ENCODE measurements at regions not wholly inside any gene's neighbourhood (a gene's known extent, or its start where the extent isn't known, plus 50 kb on each side); places are given as distances from the start of the nearest gene placed in this dataset.

DNA sequence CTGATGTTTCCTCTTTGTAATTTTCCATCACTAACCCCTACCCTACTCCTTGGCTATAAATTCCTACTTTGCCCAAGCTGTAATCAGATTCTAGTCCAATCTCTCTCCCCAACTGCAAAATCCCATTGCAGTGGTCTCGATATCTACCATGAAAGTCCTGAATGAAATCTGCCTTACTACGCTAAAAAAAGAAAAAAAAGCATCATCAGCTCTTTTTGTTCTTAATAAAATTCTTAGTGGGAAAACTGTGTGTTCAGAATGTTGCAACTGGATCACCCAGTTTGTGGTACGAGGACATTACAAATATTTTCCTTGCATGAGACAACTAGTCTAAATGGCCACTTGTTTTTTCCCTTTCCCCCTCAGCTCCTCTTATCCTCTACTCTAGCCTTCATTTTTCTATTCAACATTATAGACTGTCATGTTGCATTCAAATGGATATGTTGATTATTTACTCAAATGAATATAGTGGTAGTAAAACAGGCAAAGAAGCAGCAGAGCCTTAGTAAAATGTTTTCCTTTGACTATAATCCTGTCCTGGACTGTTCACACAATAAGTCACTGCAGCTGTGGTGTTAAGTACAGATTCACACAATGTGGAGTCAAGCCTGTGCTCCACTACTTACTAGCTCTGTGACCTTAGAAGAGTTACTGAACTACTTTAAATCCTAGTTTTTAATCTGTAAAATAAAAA, 527.1 kb upstream of the MARCKS start:
- no peak for TF ChIP-seq CTCF (IDR thresholded peaks at IDR 0.05; ENCODE audit: insufficient read depth, low read depth, low read length, missing control alignments)
- no peak for DNase-seq (ENCODE audit: low read depth)
- H3K4me3 ChIP-seq (ENCODE audit: low read depth, low read length): no peak overlapping the region

DNA sequence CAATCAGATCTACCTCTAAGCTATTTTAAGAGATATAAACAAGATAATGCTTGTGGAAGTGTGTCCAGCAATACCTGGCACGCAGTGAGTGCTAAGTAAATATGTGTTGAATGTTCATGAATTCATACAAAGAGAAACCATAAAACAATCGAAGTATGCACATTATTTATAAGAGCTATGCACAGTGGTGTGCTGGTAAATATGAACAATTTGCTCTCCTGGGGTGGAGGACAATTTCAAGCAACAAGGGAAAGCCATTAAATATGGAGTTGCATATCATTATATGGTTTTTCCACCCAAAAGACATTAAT, 526.6 kb upstream of the MARCKS start:
- TF ChIP-seq CTCF (IDR thresholded peaks at IDR 0.05; ENCODE audit: insufficient read depth, low read depth, low read length, missing control alignments): no peak
- DNase-seq (ENCODE audit: low read depth): no peak
- H3K4me3 ChIP-seq (ENCODE audit: low read depth, low read length): no peak overlapping the region

DNA sequence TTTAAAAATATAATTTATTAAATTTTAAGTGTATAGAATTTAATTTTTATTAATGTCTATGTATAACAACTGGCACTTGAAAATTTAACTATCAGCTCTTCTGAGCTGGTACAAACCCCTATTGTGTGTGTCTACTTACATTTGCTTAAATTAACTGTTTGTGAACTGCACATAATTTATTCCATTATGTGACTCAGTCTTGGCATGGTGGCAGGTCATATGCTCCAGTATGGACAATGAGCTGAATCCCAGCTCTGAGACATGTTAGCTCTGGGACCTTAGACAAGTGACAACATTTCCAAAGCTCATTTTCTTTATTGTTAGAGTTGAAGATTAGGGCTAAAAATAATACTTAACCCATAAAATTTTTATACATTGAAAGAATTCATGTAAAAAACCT, 526.1 kb upstream of the MARCKS start:
- TF ChIP-seq CTCF (IDR thresholded peaks at IDR 0.05; ENCODE audit: insufficient read depth, low read depth, low read length, missing control alignments): no peak
- no peak overlapping the region for H3K4me3 ChIP-seq (ENCODE audit: low read depth, low read length)
- no peak for DNase-seq (ENCODE audit: low read depth)

GRCh38 chr6:113338644-113339043, 518.5 kb upstream of the MARCKS start:
- no peak overlapping the region for H3K4me3 ChIP-seq (ENCODE audit: low read depth, low read length)
- no peak for TF ChIP-seq CTCF (IDR thresholded peaks at IDR 0.05; ENCODE audit: insufficient read depth, low read depth, low read length, missing control alignments)
- DNase-seq (ENCODE audit: low read depth): no peak

- no peak overlapping the region for H3K4me3 ChIP-seq (ENCODE audit: low read depth, low read length)
- no peak for TF ChIP-seq CTCF (IDR thresholded peaks at IDR 0.05; ENCODE audit: insufficient read depth, low read depth, low read length, missing control alignments)
Observed at GRCh38 chr6:113339209-113339608, 517.9 kb upstream of the MARCKS start.

DNA sequence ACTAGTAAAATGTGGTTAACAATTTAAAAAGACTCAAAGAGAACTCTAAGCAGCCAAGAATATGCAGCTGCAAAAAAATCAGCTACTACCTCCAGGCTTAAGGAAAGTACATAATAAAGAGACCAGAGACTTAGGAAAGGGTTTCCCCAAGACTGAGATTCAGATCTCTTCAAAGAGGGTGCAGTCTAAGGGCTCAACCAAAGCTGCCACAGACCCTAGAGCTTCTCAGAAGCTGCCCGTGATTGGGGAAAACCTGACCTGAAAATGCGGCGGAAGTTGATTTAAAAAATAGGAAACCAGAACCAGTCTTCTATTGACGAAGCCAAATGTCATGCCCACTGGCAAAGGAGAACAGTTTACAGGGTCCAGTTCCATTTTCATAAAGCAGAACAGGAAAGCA, 516.8 kb upstream of the MARCKS start:
- no peak for TF ChIP-seq CTCF (IDR thresholded peaks at IDR 0.05; ENCODE audit: insufficient read depth, low read depth, low read length, missing control alignments)
- H3K4me3 ChIP-seq (ENCODE audit: low read depth, low read length): no peak overlapping the region
- peak; percentile 7 for DNase-seq (ENCODE audit: low read depth)

More at GRCh38 chr6:113339209-113339608, 517.9 kb upstream of the MARCKS start:
- DNase-seq (ENCODE audit: low read depth): no peak

DNA sequence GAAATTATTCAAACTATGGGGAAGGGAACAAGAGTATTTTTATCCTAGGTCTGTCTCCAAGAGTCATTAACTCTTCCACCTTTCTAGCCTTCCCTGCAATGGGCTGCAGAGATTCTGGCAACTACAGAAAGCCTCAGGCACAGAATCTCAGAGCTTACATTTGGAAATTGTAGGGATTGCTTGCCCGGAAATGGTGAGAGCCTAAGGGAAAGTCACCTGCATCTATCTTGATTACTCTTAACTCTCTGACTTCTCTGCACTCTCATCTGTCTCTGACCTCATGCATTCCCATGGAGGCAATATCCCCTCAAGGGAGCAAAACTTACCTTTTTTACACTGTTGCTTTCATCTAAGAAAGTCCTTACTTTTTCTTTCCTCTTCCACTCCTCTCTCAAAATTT, 513.2 kb upstream of the MARCKS start:
- DNase-seq (ENCODE audit: low read depth): no peak
- no peak overlapping the region for H3K4me3 ChIP-seq (ENCODE audit: low read depth, low read length)
- no peak for TF ChIP-seq CTCF (IDR thresholded peaks at IDR 0.05; ENCODE audit: insufficient read depth, low read depth, low read length, missing control alignments)

All from GM12865 (cell line).